ENCODE measurements at regions not wholly inside any gene's neighbourhood (a gene's known extent, or its start where the extent isn't known, plus 50 kb on each side); places are given as distances from the start of the nearest gene placed in this dataset.

- TF ChIP-seq POLR2A (IDR thresholded peaks at IDR 0.05) = no peak
- TF ChIP-seq CTCF (IDR thresholded peaks at IDR 0.05) = no peak
- no peak for TF ChIP-seq POLR2AphosphoS5 (IDR thresholded peaks at IDR 0.05)
Observed at GRCh38 chr9:13450723-13451122, 171.2 kb upstream of the MPDZ start.
